ENCODE measurements at regions not wholly inside any gene's neighbourhood (a gene's known extent, or its start where the extent isn't known, plus 50 kb on each side); places are given as distances from the start of the nearest gene placed in this dataset.

- TF ChIP-seq EZH2phosphoT487 (IDR thresholded peaks at IDR 0.05; ENCODE audit: unreplicated experiment) (no peak), EZH2 (IDR thresholded peaks at IDR 0.05; ENCODE audit: low read depth, unreplicated experiment) (no peak), REST (IDR thresholded peaks at IDR 0.05; ENCODE audit: unreplicated experiment) (no peak), CREB1 (CRISPR knock-in tag; IDR thresholded peaks at IDR 0.05; ENCODE audit: low read depth) (no peak), CTCF (conservative IDR thresholded peaks at IDR 0.05; ENCODE audit: low read depth in 2 of 2) (no peak), POLR2AphosphoS5 (IDR thresholded peaks at IDR 0.05; ENCODE audit: low read depth) (no peak)
Measured at GRCh38 chr2:107645586-107645985, 181.1 kb upstream of the RGPD4 start.
